IPS DF 19.7 (cell line): ENCODE measurements at regions not wholly inside any gene's neighbourhood (a gene's known extent, or its start where the extent isn't known, plus 50 kb on each side); places are given as distances from the start of the nearest gene placed in this dataset.

ENCODE experiments used
- DNase-seq: peaks from one replicate; pipeline ENCODE4 v3.0.0-alpha.2; 2013; ENCODE audit warnings: low read depth, low spot score

GRCh38 chr10:21031232-21031795, 134.2 kb upstream of the NEBL start:
- DNase-seq, result no peak

DNA sequence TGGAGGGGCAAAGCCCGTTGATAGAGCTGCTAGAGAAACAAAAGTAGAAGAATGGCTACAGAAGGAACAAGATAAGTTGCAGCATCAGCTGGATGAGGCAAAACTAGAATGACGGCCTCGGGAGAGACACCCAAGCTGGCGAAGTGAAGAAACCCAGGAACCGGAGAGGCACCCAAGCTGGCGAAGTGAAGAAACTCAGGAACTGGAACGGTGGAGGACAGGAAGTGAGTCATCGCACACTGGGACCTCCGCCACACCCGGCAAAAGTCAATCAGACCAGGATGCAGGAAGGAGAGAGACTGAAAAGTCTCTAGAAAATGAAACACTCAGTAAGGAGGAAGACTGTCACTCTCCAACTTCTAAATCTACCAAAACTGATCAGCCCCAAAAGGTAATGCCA, 133.0 kb upstream of the NEBL start:
- no peak for DNase-seq

DNA sequence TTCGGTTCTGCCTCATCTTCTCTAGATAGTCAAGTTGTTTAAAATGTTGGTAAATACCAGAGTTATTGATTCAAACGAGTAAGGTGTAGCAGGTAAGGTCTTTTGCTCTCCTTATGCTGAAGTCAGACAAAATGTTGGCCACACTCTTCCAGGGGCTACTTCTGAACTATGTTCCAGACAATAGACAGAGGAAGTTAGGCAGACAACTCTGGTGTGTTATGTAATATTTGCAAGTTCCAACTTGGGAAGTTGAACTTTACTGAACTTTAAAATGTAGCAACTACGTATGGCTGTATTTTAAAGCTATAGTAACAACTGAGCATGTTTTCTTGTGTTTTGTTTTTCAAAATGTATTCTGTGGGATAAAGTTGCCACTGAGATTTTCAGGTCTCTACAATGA, 125.7 kb upstream of the NEBL start:
- DNase-seq, result no peak

DNA sequence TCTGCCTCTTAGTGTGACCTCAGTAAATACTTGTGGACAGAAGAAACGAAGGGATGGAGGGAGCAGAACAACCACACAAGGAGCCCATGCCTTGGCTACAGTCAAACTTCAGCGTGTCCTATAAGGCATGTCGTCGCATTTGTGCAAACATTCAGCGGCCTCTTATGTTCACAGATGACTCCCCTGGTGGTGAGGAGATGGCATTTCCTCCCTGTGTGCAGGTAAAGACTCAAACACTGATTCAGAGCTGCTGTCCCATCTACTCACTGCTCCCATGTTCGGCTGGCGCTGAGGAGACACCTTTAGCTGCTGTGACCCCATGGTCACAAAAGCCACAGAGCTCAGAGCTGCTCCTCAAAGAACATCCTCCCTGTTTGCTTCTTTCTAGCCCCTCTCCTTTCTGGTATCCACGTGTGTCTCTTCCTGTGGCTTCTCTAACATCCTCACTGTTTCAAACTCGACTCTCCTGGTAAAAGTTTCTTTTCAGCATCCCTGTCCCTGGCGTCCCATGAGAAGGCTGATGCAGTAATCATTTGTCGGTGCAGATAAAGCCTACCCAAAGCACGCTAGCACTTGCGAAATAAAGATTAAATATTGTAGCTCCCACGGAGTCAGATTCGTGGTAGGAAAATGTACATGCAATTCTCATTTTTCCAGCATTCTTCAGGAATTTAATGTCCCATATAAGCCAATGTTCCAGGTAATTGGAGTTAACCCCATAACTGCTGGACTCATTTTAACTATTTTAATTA, 124.9 kb upstream of the NEBL start:
- DNase-seq, result no peak

- DNase-seq, result no peak
Measured at GRCh38 chr10:21021231-21021630, 124.1 kb upstream of the NEBL start.

DNA sequence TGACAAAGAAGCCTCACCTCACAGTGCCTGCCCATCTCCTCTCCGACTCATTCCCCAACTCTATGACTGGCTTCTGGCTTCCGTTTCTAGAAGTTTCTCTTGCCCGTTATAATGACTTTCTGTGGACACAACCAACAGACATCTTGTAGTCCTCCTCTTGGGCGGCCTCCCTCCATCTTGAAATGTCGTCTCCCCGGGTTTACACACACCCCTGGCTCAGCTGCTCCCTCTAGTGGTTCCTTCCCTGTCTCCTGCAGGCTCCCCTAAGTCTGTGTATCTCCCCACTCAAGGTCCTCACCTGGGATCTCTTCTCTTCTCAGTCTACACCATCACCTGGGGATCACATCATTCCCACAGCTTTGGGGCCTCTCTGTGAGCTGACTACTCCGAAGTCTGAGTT, 123.4 kb upstream of the NEBL start:
- DNase-seq, result peak; percentile 45

DNA sequence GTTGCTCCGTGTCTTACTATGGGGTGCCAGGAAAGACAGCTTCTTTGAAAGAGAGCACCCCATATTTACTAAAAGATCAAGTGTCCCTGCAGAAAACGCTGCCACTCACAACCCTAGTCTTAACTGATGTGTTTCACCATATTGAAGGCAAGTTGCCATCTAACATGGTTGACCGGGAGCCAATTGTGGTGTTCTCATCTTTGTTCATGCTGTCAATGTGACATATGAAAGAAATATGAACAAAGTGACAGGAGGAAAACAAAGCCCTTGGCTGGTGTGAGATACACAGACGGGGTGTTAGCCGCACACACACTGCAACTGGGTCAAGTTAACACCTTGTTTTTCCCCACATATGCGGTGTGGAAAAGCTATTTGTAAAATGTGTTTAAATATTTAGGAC, 122.3 kb upstream of the NEBL start:
- DNase-seq, result no peak

DNA sequence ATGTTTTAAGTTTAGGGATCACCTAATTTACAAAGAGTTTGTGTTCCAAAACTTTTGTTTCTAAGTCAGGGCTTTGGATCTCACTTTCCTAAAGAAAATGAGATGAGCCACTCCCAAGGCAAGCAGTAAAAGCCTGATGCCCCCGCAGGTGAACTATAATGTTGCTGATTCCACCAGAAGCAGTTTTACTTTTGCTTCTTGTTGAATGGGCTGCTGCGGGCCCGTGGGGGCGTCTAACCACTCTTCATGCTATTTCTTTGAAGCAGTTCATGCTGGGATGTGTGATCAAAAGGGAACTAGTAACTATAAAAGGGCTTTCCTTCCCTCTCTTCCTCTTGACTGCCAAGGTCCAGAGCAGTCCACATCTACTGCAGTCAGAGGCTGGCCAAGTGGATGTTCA, 118.7 kb upstream of the NEBL start:
- no peak for DNase-seq

DNA sequence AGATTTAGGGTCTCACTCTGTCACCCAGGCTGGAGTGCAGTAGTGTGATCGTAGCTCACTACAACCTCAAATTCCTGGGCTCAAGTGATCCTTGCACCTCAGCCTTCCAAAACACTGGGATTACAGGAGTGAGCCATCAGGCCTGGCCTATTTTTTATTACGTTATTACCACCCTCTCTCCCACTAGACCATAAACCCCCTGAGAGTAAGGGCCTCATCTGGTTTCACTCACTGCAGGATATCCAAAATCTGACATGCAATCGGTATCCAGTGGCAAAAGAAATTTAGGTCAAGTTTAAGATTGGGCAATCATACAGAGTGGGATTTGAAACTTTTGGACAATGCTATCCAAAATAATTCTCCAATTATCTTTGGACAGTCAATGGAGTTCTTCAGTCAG, 117.0 kb upstream of the NEBL start:
- no peak for DNase-seq

DNA sequence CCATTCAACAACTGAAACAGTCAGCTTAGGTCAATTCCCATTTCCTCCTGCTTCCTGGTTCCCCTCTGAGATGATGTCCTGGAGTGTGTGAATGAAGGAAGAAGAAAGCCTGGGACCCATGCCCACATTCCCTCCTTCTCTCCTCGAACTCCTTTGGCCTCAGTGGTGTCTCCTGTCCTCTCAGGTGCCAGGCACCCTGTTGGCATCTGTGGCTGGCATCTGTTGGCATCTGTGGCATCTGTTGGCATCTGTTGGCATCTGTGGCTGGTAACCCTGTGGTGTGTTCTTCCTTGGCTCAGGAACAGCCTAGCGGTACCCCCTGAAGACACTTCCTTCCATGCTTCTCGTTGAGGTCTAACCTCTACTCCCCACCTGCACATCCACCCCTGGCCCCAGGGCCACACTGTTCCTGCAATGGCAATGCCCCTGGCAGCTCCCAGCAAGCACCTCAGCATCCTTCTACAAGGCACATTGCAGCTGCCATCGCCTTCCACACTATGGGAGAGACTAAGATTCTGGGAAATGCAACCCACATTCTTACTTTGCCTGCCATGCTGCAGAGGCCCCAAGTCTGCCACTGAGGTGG, 114.4 kb upstream of the NEBL start:
- no peak for DNase-seq

GRCh38 chr10:21010615-21011014, 113.5 kb upstream of the NEBL start:
- DNase-seq, result no peak

- no peak for DNase-seq
Measured at GRCh38 chr10:21003240-21003822, 106.2 kb upstream of the NEBL start.

GRCh38 chr10:21002091-21002878, 105.2 kb upstream of the NEBL start:
- DNase-seq, result no peak

GRCh38 chr10:20999699-21000098, 102.6 kb upstream of the NEBL start:
- no peak for DNase-seq

- DNase-seq, result no peak
Measured at GRCh38 chr10:20998036-20998435, 100.9 kb upstream of the NEBL start.

DNA sequence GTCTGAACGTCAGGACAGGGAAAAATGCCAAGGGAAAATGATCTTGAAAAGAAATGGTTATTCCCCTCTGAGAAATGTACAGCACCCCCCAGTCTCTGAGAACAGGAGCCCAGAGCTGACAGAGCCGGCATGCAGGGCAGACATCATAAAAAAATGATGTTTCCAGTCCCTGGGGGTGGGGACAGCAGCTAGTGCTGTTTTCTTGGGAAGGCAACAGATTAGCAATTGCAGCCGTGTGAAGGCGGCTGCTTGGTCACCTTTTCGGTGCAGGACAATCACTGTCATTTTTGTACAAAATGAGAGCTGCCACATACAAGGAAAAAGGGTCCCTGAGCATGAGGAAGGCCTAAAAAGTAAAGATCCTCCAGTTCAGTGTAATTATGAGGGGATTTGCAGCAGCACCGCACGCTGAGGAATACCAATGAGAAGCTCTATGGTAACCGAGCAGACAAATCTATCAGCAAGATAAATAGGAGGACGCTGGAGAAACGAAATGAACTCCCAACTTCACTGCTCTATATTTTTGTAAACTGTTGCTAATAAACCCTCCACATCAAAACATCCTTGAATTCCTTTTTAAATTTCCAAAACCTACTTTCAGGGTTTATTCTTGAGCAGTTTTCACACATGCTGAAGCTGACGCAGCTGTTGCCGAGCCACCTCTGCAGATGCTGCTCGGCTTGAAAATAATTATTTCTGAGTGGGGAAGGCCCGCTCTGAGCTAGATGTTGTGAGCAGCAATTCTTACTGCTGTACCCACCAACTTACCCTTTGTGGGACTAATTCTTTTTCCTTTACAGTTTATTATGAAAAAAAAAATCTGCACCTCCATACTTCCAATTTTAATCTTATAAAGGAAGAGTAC, 98.2 kb upstream of the NEBL start:
- DNase-seq, result no peak

- no peak for DNase-seq
Measured at GRCh38 chr10:20993830-20994527, 96.9 kb upstream of the NEBL start.

GRCh38 chr10:20993389-20993788, 96.3 kb upstream of the NEBL start:
- no peak for DNase-seq

- no peak for DNase-seq
Measured at GRCh38 chr10:20991526-20991925, 94.4 kb upstream of the NEBL start.

DNA sequence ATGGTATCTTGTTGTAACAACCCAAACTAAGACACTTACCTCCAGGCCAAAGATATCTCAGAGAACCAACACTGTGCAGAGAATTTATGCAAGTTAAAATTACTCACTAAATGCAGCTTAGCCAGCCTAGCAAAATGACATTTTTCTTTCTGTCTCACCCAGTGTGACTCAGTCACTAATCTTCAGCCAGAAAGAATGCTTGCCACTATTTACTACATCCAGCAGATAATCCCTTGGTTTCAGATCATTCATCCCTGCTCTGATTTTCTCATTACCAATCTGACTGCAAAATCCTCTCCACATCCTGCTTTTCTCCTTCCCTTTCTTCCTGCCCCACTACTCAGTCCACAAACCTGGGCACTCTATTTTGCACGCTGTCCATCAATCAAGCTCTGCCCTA, 93.5 kb upstream of the NEBL start:
- DNase-seq, result no peak
